AG04450 (cell line): ENCODE measurements at regions not wholly inside any gene's neighbourhood (a gene's known extent, or its start where the extent isn't known, plus 50 kb on each side); places are given as distances from the start of the nearest gene placed in this dataset.

Source experiments
- CTCF ChIA-PET: fragments of 300-600, 350-600 bp; formaldehyde crosslinking; extraction: SDS; loops from one replicate; lab custom pipeline; 2022; ENCODE audit warnings: antibody characterized with exemption, inconsistent platforms; lab: Charles Lee
- POLR2A ChIA-PET: fragments of 350-600 bp; formaldehyde crosslinking; extraction: SDS; loops from one replicate; lab custom pipeline; 2021; ENCODE audit warnings: antibody characterized with exemption, inconsistent platforms; lab: Yijun Ruan, JAX
- DNase-seq: peaks from one replicate; pipeline ENCODE4 v3.0.0-alpha.2; 2011; ENCODE audit warnings: low read depth, low spot score
- H3K27ac ChIP-seq: one replicate; pipeline ENCODE4 v1.5.1; 2012; ENCODE audit warnings: low read depth, low read length, control low read depth
- H3K27me3 ChIP-seq: one replicate; pipeline ENCODE4 v1.6.0; 2012; ENCODE audit warnings: low read length; ENCODE audit not compliant: control insufficient read depth, insufficient read depth
- H3K4me3 ChIP-seq: 2 replicates; pipeline ENCODE4 v1.5.1; 2011; ENCODE audit warnings: mild to moderate bottlenecking, low read depth, low read length, control low read depth
- H3K9me3 ChIP-seq: 2 replicates; pipeline ENCODE4 v1.5.1; 2012; ENCODE audit warnings: low read length; ENCODE audit not compliant: control insufficient read depth, insufficient read depth
- TF ChIP-seq, protein P1 (sequence below): IDR thresholded peaks from 2 replicates; pipeline ENCODE4 v1.5.1; 2011; ENCODE audit warnings: low read depth, low read length, control low read depth, inconsistent platforms

DNA sequence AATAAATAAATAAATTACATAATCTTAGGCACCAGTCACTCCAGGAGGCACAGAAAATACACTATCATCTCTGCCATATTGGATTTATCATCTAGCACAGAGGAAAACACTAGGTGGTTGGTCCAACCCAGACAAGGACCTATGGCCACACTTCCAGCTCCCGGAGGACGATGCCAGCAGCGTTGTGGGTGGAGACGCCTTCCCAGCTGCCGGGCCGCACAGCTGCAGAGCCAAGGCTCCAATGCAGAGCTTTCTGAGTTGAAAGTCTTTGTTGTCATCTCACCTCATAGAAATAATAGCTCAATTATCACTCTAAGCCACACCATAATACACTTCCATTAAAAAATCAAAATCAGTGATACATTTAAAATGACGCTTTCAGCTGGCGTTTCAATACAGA lies 457.1 kb upstream of the SALL3 start:
- Histone ChIP-seq H3K27me3 (no peaks in the 10 kb centered on the region), H3K9me3 (peaks cover 69% of the 10 kb centered on the region), H3K4me3 (no peak overlapping the region), H3K27ac (no peak overlapping the region)
- TF ChIP-seq, protein P1, sequence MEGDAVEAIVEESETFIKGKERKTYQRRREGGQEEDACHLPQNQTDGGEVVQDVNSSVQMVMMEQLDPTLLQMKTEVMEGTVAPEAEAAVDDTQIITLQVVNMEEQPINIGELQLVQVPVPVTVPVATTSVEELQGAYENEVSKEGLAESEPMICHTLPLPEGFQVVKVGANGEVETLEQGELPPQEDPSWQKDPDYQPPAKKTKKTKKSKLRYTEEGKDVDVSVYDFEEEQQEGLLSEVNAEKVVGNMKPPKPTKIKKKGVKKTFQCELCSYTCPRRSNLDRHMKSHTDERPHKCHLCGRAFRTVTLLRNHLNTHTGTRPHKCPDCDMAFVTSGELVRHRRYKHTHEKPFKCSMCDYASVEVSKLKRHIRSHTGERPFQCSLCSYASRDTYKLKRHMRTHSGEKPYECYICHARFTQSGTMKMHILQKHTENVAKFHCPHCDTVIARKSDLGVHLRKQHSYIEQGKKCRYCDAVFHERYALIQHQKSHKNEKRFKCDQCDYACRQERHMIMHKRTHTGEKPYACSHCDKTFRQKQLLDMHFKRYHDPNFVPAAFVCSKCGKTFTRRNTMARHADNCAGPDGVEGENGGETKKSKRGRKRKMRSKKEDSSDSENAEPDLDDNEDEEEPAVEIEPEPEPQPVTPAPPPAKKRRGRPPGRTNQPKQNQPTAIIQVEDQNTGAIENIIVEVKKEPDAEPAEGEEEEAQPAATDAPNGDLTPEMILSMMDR, result no peak
- DNase-seq, result no peak
- POLR2A ChIA-PET, result no interaction called here
- CTCF ChIA-PET, result no interaction called here

DNA sequence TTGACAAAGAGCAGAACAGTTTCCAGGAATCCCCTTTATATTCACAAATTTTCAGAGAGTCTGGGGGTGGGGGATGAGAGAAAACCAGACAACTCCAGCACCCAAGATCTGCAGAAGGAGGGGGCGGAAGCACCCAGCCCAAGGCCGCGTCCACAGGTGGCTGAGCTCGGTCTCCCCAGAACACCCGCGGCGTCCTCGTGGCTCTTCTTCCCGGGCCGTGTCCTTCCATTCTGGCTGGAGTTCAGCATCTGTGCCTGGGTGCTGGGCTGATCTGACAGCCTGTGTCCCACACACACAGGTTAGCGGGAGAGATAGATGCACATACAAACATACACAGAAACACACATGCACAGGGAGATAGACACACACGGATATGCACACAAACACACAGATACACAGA lies 455.8 kb upstream of the SALL3 start:
- no peak overlapping the region for H3K4me3 ChIP-seq
- H3K27me3 ChIP-seq, result no peaks in the 10 kb centered on the region
- peaks cover 67% of the 10 kb centered on the region for H3K9me3 ChIP-seq
- CTCF ChIA-PET, result no interaction called here
- TF ChIP-seq, protein P1, result no peak
- no peak overlapping the region for H3K27ac ChIP-seq
- no peak for DNase-seq
- POLR2A ChIA-PET, result no interaction called here

DNA sequence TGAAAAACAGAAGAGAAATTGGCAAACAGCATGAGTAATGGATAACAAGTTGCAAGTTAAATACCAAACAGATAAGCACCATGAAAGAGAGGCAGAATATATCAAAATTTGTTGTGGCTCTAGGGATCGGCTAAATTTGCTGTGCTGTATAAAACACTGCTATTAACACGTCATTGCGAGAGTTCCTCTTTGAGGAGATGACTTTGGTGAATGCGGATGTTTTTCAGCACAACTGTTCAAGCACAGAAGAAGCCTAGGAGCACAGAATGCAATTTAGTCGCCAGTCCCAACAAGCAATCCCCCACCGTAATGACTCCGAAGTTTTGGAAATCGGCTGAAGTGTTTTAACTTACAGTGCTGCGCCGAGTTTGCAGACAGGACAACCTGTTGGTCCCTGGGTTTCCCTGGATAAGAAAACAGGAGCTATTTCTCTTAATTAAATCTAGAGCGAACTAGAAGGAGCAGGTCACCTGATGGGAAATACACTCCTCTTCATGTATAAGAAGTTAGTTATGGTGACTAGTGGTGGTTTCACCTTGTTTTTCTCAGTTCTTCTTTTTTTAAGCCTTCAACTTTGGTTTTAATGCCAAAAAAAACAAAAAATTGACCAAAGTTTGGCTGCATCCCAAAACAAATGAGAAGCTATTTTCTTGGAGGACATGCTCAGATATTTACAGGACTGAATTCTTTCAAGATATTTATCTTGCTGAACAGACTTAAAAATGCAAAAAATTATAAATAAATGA lies 454.1 kb upstream of the SALL3 start:
- Histone ChIP-seq H3K27me3 (no peaks in the 10 kb centered on the region), H3K27ac (no peak overlapping the region), H3K4me3 (no peak overlapping the region), H3K9me3 (peaks cover 57% of the 10 kb centered on the region)
- ChIA-PET CTCF (no interaction called here), POLR2A (no interaction called here)
- TF ChIP-seq, protein P1, result no peak
- no peak for DNase-seq

DNA sequence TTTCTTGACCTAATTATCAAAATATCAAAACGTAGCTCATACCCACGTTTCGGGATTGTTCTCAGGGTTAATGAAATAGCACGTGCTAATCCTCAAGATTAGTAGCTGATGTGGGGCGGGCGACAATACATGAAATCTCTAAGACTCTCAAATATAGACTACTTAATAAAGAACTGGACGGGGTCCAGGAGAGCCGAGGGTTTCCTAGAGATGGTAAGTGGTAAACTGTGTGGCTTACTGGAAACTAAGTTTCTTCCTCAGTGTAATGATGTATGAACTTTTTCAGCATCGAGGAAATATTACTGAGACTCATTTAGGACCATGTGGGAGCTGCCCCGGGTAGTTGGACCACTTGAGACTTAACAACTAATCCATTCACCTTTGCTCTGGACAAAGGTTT lies 453.3 kb upstream of the SALL3 start:
- ChIA-PET CTCF (no interaction called here), POLR2A (no interaction called here)
- DNase-seq, result no peak
- TF ChIP-seq, protein P1, result no peak
- H3K4me3 ChIP-seq, result no peak overlapping the region
- no peak overlapping the region for H3K27ac ChIP-seq
- H3K9me3 ChIP-seq, result peaks cover 49% of the 10 kb centered on the region
- no peaks in the 10 kb centered on the region for H3K27me3 ChIP-seq

DNA sequence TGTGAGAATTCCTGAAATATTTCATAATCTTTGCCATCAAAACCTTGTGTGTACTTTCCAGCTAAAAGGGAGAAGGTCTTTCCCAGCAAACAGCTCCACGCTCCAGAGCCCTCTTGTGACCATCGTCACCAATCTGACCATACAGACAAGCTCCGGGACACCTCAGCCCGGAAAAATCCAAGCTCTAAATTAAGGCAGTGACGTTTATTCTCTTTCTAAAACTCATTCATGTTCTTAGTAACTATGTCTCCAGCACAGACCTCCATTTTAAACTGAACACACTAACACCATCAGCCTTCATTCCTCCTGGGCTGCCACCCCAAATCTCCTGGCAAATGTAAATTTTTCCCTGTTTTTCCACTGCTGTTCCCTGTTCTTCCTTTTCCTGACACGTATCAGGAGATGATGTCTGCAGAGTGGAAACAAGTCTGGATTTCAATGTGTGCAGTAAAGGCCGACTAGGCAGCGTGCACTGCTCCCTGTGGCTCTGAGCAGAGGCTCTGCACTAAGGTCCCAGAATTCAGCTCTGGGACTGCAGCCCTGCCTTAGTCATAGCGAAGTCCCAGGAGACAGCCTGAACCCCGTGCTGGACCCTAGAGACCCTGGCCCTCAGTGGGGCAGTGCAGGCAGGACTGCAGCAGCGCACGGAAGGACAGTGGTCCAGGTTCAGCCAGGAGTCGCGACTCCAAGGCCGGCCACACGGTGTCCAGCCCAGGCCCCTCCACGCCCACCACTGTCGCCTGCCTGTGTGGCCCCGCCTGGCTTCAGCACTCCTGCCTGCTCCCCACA lies 452.5 kb upstream of the SALL3 start:
- Histone ChIP-seq H3K27me3 (no peaks in the 10 kb centered on the region), H3K4me3 (no peak overlapping the region), H3K27ac (no peak overlapping the region), H3K9me3 (peaks cover 45% of the 10 kb centered on the region)
- DNase-seq, result no peak
- TF ChIP-seq, protein P1, result no peak
- ChIA-PET CTCF (interaction anchor here (0.6 kb wide), 1 partner anchor 9 kb away, joined by 9 read pairs; no protein-coding TSS in a partner anchor), POLR2A (no interaction called here)
